IMR-90 (cell line): ENCODE measurements at regions not wholly inside any gene's neighbourhood (a gene's known extent, or its start where the extent isn't known, plus 50 kb on each side); places are given as distances from the start of the nearest gene placed in this dataset.

ENCODE experiments used
- ATAC-seq: fragments of 200-7000 bp; cut with Tn5 transposase; 2 replicates; pipeline ENCODE4 v1.9.1; 2020; ENCODE audit warnings: low read depth, mild to moderate bottlenecking, moderate library complexity
- BruUV-seq: library from RNA; stranded (reverse); fragments of 400-500 nt; replicated peaks from 2 replicates; lab custom pipeline; 2021; lab: Mats Ljungman, UMichigan
- CTCF ChIA-PET: fragments of 300-600 bp; formaldehyde crosslinking; extraction: SDS; loops from one replicate; lab custom pipeline; 2021; ENCODE audit warnings: antibody characterized with exemption; lab: Yijun Ruan, JAX
- POLR2A ChIA-PET: fragments of 300-600 bp; sonication (Branson Sonifier 250); formaldehyde crosslinking; loops from one replicate; lab custom pipeline; 2022; ENCODE audit warnings: antibody characterized with exemption; ENCODE audit not compliant: unreplicated experiment; lab: Charles Lee
- DNase-seq: peaks from one replicate; pipeline ENCODE4 v3.0.0; 2013
- H2AFZ ChIP-seq: replicated peaks from 2 replicates; pipeline ENCODE3; 2013; ENCODE audit warnings: low read length, mild to moderate bottlenecking; ENCODE audit not compliant: poor library complexity
- H2AK5ac ChIP-seq: 2 replicates; pipeline ENCODE4 v1.6.1; 2013; ENCODE audit warnings: low read depth, low read length, inconsistent platforms
- H2AK9ac ChIP-seq: replicated peaks from 2 replicates; pipeline ENCODE3; 2013; ENCODE audit warnings: mild to moderate bottlenecking, low read depth, low read length, moderate library complexity; ENCODE audit not compliant: poor library complexity
- H2BK120ac ChIP-seq: 2 replicates; pipeline ENCODE4 v1.6.1; 2013; ENCODE audit warnings: low read depth, low read length, inconsistent platforms
- H2BK15ac ChIP-seq: 3 replicates; pipeline ENCODE4 v1.6.1; 2013; ENCODE audit warnings: low read depth, low read length, inconsistent platforms
- H2BK20ac ChIP-seq: 2 replicates; pipeline ENCODE4 v1.6.1; 2013; ENCODE audit warnings: low read depth, mild to moderate bottlenecking, inconsistent platforms, low read length, moderate library complexity
- H2BK5ac ChIP-seq: 2 replicates; pipeline ENCODE4 v1.6.1; 2013; ENCODE audit warnings: mild to moderate bottlenecking, low read depth, low read length, inconsistent platforms; ENCODE audit not compliant: poor library complexity, severe bottlenecking
- H3K14ac ChIP-seq: replicated peaks from 2 replicates; pipeline ENCODE4 v1.6.1; 2013; ENCODE audit warnings: low read depth, low read length, inconsistent platforms
- H3K18ac ChIP-seq: 2 replicates; pipeline ENCODE4 v1.6.1; 2013; ENCODE audit warnings: low read depth, low read length, control low read depth
- H3K23ac ChIP-seq: 2 replicates; pipeline ENCODE4 v1.6.1; 2013; ENCODE audit warnings: low read depth, low read length, inconsistent platforms
- H3K27ac ChIP-seq: 2 replicates; pipeline ENCODE4 v1.5.1; 2013; ENCODE audit warnings: mild to moderate bottlenecking, control low read depth, low read length; ENCODE audit not compliant: insufficient read depth
- H3K27me3 ChIP-seq: 2 replicates; pipeline ENCODE4 v1.6.1; 2013; ENCODE audit warnings: low read length; ENCODE audit not compliant: control insufficient read depth, insufficient read depth
- H3K36me3 ChIP-seq: 2 replicates; pipeline ENCODE4 v1.6.1; 2013; ENCODE audit warnings: low read length, mixed read lengths; ENCODE audit not compliant: control insufficient read depth, insufficient read depth
- H3K4ac ChIP-seq: 2 replicates; pipeline ENCODE4 v1.6.1; 2013; ENCODE audit warnings: low read depth, low read length, inconsistent platforms
- H3K4me1 ChIP-seq: 2 replicates; pipeline ENCODE4 v1.6.1; 2013; ENCODE audit warnings: low read length, mixed read lengths; ENCODE audit not compliant: control insufficient read depth, insufficient read depth
- H3K4me2 ChIP-seq: 2 replicates; pipeline ENCODE4 v1.6.1; 2013; ENCODE audit warnings: low read depth, mild to moderate bottlenecking, control low read depth, low read length, moderate library complexity
- H3K4me3 ChIP-seq: 2 replicates; pipeline ENCODE4 v1.5.1; 2013; ENCODE audit warnings: low read depth, mild to moderate bottlenecking, control low read depth, low read length, moderate library complexity; ENCODE audit not compliant: insufficient read depth
- H3K56ac ChIP-seq: 2 replicates; pipeline ENCODE4 v1.6.1; 2013; ENCODE audit warnings: low read length, inconsistent platforms; ENCODE audit not compliant: insufficient read depth; ENCODE audit errors: extremely low read depth
- H3K79me1 ChIP-seq, 2 experiments: 2 replicates each; pipeline ENCODE4 v1.6.1; 2013; ENCODE audit warnings: low read length in 2 of 2, inconsistent platforms in 1 of 2, low read depth in 1 of 2
- H3K9ac ChIP-seq: 2 replicates; pipeline ENCODE4 v1.6.1; 2013; ENCODE audit warnings: low read depth, low read length, control low read depth
- H3K9me1 ChIP-seq: 2 replicates; pipeline ENCODE4 v1.6.1; 2013; ENCODE audit warnings: low read length, inconsistent platforms; ENCODE audit not compliant: insufficient read depth
- H3K9me3 ChIP-seq: 2 replicates; pipeline ENCODE4 v1.6.1; 2013; ENCODE audit warnings: low read length; ENCODE audit not compliant: control insufficient read depth, insufficient read depth
- H4K20me1 ChIP-seq: 2 replicates; pipeline ENCODE4 v1.6.1; 2013; ENCODE audit warnings: low read length, inconsistent platforms; ENCODE audit not compliant: insufficient read depth
- H4K5ac ChIP-seq: 2 replicates; pipeline ENCODE4 v1.6.1; 2013; ENCODE audit warnings: mild to moderate bottlenecking, low read depth, low read length, control low read depth
- H4K8ac ChIP-seq, 2 experiments: 2 replicates each; pipeline ENCODE4 v1.6.1; 2013; ENCODE audit warnings: low read depth in 2 of 2, low read length in 2 of 2, control low read depth in 1 of 2, inconsistent platforms in 1 of 2
- H4K91ac ChIP-seq: 2 replicates; pipeline ENCODE4 v1.6.1; 2013; ENCODE audit warnings: low read depth, low read length, inconsistent platforms; ENCODE audit not compliant: insufficient read depth
- NFE2L2 ChIP-seq: fragments of 150-350 bp; IDR thresholded peaks from 2 replicates; pipeline ENCODE4 v1.6.1; 2016; ENCODE audit warnings: low read depth, mild to moderate bottlenecking, low read length
- RFX5 ChIP-seq: IDR thresholded peaks from 2 replicates; pipeline ENCODE4 v1.8.0; 2012; ENCODE audit warnings: low read depth, mild to moderate bottlenecking, low read length, moderate library complexity
- USF2 ChIP-seq: fragments of 150-350 bp; IDR thresholded peaks from 2 replicates; pipeline ENCODE4 v1.6.1; 2017; ENCODE audit warnings: mild to moderate bottlenecking, antibody characterized with exemption, low read length, low read depth
- WGBS, 2 experiments: methylation state at CpG; one replicate each; pipeline versions ENCODE4 v1.1.5 to v1.1.7; 2013; ENCODE audit warnings: missing lambda C conversion rate in 2 of 2; ENCODE audit not compliant: insufficient read length in 1 of 2; ENCODE audit errors: extremely low coverage in 2 of 2; 5-methylcytosine and 5-hydroxymethylcytosine counted together
- dilution Hi-C: fragments of 300-500 bp; cut with HindIII; formaldehyde crosslinking; loops from one replicate; pipeline ENCODE4 v1.14.3; 2018; ENCODE audit warnings: low sequenced_read_pairs; ENCODE audit not compliant: unreplicated experiment
- in situ Hi-C: fragments of 300-500 bp; cut with MboI; formaldehyde crosslinking; loops from 3 replicates; pipeline ENCODE4 v1.14.3; 2019; ENCODE audit warnings: low sequenced_read_pairs, inconsistent platforms, mixed read lengths
- intact Hi-C: fragments of 100-400 bp; cut with micrococcal nuclease; formaldehyde crosslinking; loops from 2 replicates; pipeline ENCODE4 v1.10.0; 2022

GRCh38 chr13:106651442-106651841 lies 83.5 kb upstream of the ARGLU1 start:
- H4K5ac ChIP-seq = no peak overlapping the region
- no peaks in the 10 kb centered on the region for H3K4me1 ChIP-seq
- in situ Hi-C loops (no loop called here), intact Hi-C loops (no loop called here), dilution Hi-C loops (no loop called here)
- no peaks in the 10 kb centered on the region for H3K36me3 ChIP-seq
- TF ChIP-seq NFE2L2 = no peak
- no peak for TF ChIP-seq USF2
- TF ChIP-seq RFX5 = no peak
- H3K56ac ChIP-seq = no peak overlapping the region
- H3K23ac ChIP-seq = no peak overlapping the region
- no peak overlapping the region for H2AFZ ChIP-seq
- H4K8ac ChIP-seq = no peak overlapping the region
- ATAC-seq = no peak
- no peaks in the 10 kb centered on the region; the same call in 1 of the 2 replicates for H3K27me3 ChIP-seq
- no peak overlapping the region for H2BK120ac ChIP-seq
- no peaks in the 10 kb centered on the region for H3K79me1 ChIP-seq
- WGBS, 2 experiments = no CpG with 5 or more reads among the region's 3 CpGs
- H3K27ac ChIP-seq = no peak overlapping the region
- DNase-seq = no peak
- H3K14ac ChIP-seq = no peak overlapping the region
- H3K9me1 ChIP-seq = no peaks in the 10 kb centered on the region
- no peak overlapping the region for H2BK5ac ChIP-seq
- no peak overlapping the region for H4K91ac ChIP-seq
- POLR2A ChIA-PET = no interaction called here
- H3K9ac ChIP-seq = no peak overlapping the region
- H3K4me2 ChIP-seq = no peak overlapping the region
- no peak overlapping the region for H2AK5ac ChIP-seq
- BruUV-seq = no TSS peak
- CTCF ChIA-PET = interaction anchor here (0.6 to 0.8 kb wide), 2 partner anchors 11 to 54 kb away, joined by 3 to 5 read pairs; no protein-coding TSS in a partner anchor
- no peak overlapping the region for H2BK15ac ChIP-seq
- H2BK20ac ChIP-seq = no peak overlapping the region
- H2AK9ac ChIP-seq = no peak overlapping the region
- no peak overlapping the region for H3K4me3 ChIP-seq
- no peak overlapping the region for H3K4ac ChIP-seq
- H3K18ac ChIP-seq = no peak overlapping the region
- no peaks in the 10 kb centered on the region for H4K20me1 ChIP-seq
- H3K9me3 ChIP-seq = no peaks in the 10 kb centered on the region
